HG02840 (cell line): ENCODE measurements at regions not wholly inside any gene's neighbourhood (a gene's known extent, or its start where the extent isn't known, plus 50 kb on each side); places are given as distances from the start of the nearest gene placed in this dataset.
"Not testable (repeated sequence)": the region's sequence is repeated elsewhere in the genome, so short reads cannot be mapped to it uniquely, and the experiment has no call there.

Experiments
- ATAC-seq: cut with Tn5 transposase; IDR thresholded peaks from one replicate; pipeline ENCODE4 v1.9.1; 2021; ENCODE audit warnings: mild to moderate bottlenecking, moderate library complexity, moderate number of reproducible peaks; ENCODE audit not compliant: unreplicated experiment, low FRiP score

DNA sequence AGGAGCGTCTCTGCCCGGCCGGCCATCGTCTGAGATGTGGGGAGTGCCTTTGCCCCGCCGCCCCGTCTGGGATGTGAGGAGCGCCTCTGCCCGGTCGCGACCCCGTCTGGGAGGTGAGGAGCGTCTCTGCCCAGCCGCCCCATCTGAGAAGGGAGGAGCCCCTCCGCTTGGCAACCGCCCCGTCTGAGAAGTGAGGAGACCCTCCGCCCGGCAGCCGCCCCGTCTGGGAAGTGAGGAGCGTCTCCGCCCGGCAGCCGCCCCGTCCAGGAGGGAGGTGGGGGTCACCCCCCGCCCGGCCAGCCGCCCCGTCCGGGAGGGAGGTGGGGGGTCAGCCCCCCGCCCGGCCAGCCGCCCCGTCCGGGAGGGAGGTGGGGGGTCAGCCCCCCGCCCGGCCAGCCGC is 432.7 kb downstream of the LIG4 start:
- not testable (repeated sequence) for ATAC-seq

DNA sequence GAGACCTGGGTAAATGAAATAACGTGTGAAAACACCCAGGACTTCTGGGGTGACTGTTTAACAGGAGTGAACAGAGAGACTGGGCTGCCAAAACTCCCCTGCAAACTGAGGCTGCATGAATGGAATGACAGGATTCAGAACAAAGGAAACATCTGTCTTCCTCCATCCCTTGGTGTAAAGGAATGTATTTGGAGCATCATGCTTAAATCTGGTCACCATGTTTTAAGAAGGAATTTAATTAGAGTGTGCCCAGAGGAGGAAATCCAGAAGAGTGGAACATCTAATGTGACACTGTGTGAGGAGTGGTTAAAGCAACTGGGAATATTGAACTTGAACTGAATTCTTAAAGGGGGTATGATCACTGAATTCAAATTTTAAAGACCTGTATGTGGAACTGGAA is 437.2 kb downstream of the LIG4 start:
- no peak for ATAC-seq

DNA sequence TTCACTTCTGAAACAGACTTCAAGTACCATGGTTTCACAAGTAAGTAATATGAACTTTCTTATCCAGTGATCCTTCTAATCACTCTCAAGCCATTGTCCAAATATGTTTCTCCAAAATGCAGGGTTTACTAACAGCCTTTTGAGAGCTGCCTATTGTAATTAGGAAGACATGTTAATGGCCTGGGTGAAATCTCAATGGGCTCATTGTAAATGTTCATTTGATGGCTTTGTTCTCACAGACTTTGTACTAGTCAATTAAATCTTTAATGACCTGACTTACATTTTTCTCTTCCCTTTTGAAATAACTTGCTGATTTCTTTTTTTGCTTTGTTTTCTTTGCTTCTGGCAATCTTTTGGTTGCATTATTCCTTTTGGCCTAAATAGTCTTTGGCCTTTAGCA is 444.8 kb downstream of the LIG4 start:
- ATAC-seq, result no peak

DNA sequence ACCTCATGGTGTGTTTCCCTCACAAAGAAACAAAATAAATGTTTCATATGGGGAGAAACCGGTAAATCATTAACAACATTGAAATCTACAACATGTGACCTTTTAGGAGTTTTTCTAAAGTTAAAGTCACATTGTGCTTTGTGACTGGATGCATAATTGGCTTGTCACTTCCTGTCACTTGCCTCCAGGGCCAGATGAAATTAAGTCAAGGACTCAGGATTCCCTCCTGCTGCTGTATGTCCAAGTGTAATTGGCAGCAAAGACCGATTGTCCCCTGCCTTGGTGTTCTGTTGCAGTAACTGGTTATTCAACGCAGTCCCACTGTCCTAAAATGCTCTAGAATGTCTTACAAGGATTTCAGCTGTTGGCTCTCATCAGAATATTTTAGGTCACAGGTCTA is 448.2 kb downstream of the LIG4 start:
- no peak for ATAC-seq

DNA sequence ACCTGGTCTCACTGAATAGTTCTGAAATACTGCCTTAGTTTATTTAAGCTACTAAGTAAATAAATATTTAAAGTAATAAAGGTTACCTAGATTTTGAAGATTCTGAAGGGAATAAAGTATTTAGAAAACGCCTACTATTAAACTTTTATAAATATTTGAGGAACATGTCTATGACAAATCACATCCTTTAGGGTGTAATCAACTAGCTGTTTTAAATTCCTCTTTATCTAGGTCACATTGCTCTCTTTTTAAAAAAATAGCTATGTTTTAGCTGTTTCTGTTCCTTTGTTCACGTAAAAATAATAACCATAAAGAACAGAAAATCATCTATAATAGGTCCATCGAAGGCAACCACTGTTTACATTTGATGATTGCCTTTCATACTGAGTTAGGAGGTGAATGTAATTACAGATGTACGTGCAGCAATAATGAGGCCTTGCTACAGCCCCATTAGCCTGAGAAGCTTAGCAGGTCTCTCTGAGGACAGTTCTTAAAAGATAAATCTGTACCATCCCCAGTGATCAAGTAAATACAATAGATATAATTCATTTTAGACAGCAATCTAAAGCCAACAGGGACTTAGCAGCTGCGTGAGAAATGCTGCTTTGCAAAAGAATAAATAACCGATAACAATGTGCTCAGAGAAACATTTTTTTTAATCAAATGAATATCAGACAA is 449.5 kb downstream of the LIG4 start:
- ATAC-seq, result no peak

DNA sequence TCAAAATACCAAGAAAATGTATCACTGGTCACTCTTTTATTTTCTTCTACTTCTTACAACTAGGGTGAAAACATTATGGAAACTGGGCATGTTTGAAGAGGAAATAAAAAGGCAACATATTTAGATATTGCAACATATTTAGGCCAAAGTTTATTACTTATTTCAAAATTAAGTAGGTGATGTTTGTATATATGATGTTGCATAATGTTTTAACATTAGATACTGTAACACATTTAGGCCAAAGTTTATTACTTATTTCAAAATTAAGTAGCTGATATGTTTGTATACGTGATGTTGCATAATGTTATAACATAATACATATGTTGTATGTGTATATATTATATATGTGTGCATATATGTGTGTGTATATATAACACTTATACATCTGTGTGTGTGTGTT is 451.3 kb downstream of the LIG4 start:
- no peak for ATAC-seq

DNA sequence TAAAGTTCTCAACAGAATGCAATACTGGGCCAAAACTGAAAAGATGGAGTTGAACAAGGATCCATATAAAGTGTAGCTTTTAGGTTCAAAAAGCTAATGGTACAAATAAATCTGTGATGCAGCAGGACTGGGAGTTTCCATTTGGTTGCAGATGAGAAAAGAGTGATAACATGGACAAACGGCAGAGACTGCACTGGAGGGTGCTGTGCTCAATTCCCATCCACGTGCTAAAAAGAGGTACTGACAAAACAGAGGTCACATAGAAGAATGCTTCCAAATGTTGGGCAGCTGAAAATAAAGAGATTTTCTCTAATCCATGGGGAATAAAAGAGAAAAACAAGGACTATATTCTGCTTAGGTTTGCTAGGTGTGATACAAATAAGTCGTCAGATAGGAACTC is 461.6 kb downstream of the LIG4 start:
- no peak for ATAC-seq

DNA sequence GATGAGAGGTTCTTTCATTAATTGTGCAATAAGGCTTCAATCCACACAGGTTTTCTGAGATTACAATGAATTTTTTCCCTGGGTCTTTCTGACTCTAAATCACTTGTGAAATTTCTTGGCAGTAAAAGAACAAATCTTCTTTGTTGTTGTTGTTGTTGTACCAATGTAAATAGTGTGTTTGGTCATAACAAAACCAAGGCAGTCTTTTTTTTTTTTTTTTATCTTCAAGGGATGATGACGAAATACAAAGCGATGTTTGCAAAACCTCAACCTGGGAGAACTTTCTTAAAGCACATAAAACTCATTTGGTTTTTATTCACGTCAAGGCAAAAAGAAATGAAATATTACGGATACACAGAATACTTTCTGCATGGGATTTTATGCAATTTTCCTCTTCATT is 462.0 kb downstream of the LIG4 start:
- no peak for ATAC-seq

DNA sequence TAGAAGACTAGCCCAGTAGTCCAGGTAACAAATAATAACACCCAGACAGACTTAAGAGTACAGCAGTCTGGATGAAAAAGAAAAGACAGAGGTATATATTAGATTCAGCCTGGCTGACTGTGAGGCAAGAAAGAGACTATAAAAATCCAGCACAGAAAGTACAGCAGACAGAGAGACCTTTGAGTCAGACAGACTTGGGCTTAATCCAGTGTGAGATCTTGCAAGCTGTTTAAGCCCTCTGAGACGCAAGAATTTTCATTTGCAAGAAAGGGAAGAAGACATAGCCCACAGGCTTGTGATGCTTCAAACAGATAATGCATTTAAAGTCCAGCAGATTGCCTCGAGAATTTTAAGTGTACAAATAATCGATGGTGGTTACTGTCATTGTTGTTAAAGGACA is 471.4 kb downstream of the LIG4 start:
- ATAC-seq, result no peak

DNA sequence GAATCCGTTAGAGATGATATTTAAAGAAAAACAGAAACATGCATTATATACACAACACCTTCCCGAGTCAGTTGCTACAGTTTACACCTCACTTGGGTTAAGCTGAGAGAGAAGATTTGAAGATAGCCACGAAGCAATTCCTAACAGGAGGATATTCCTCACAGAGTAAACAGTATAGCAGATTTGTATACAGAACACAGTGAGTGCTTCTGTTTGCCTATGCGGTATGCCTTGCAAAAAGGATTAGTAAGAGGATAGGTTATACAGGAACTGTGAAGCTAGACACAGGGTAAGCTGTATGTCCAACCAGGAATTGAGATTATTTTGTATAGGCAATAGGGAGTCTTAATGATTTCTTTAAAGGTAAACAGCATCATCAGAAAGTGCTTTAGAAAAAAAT is 471.8 kb downstream of the LIG4 start:
- ATAC-seq, result no peak

DNA sequence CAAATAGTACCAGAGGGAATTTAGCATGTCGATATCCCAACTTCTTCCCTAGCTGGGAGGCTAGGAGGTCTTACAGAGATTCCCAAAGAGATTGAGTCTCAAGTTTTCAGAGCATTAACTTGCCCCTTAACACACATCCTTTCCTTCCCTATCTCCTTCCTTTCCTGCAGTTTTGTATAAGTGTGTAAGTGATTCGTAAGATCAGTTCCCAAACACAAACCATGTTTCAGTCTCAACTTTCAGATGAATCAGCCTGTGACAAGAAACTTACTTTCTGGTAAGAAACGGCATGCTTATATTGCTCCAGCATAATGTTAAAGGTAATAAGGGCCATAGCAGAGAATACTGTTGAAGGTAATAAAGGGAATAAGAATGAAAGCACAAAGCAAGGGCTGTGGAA is 472.2 kb downstream of the LIG4 start:
- no peak for ATAC-seq

DNA sequence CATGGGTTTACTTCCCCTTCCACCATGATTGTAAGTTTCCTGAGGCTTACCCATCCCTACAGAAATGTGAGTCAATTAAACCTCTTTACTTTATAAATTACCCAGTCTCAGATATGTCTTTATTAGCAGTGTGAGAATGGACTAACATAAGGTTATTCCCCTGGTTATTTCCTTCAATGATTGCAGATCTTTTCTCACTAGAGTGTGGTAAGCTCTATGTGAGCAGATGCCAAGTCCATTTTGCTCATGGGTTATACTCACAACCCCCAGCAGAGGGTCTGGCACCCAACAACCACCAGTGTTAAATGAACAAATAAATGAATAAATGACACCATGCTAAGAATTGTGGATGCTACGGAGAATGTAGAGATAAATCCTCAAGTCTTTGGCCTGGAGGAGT is 472.8 kb downstream of the LIG4 start:
- no peak for ATAC-seq

DNA sequence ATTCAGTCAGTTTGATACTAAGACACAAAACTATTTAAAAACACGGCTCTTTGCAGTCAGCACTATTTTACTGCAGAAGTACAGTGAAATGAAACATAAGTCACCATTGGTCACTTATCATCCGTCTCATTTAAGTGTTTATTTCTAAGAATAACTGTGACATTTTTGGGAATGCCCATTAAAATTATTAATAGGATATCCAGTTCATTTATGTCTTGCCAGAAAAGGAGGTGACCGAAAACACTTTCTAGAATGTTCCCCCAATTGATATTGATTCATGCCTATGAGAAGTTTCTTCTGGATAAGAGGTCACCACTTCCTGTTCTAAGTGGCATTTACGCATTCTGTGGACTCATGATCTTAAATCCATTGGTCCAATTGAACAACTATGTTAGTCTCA is 477.3 kb downstream of the LIG4 start:
- ATAC-seq, result no peak

DNA sequence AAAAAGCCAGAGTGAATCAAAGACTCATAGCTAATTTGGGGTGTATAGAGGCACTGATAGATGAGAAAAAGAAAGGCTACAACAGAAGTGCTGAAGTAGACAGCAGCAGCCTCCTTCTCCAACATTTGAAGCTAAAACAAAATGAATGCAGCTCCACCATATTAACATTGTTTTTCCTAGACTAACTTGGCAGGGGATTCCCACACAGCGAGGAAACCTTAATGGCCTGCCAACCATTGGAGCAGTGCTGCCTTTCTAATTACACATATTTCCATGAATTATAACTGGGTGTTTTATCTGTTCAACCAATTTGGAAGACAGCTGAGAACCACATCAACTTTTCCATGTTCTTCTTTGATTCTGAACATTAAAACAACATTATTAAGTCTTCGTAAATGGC is 478.6 kb downstream of the LIG4 start:
- ATAC-seq, result no peak

DNA sequence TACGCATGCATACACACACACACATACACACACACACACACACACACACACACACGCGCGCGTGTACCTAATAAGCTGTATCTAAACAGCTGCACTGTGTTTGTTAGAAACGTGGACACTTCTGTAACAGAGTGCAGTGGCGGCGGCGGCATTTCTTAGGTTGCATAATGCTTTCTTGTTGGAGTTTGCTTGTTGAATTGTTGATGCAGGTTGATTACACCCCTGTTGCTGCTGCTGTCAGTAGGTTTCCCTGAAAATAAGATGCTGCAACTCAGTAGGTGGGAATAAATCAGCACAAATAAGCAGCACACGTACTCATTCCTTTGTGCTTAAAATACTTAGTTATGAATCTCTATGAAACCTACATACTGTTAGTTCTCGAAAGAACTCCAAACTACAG is 479.2 kb downstream of the LIG4 start:
- ATAC-seq, result no peak

DNA sequence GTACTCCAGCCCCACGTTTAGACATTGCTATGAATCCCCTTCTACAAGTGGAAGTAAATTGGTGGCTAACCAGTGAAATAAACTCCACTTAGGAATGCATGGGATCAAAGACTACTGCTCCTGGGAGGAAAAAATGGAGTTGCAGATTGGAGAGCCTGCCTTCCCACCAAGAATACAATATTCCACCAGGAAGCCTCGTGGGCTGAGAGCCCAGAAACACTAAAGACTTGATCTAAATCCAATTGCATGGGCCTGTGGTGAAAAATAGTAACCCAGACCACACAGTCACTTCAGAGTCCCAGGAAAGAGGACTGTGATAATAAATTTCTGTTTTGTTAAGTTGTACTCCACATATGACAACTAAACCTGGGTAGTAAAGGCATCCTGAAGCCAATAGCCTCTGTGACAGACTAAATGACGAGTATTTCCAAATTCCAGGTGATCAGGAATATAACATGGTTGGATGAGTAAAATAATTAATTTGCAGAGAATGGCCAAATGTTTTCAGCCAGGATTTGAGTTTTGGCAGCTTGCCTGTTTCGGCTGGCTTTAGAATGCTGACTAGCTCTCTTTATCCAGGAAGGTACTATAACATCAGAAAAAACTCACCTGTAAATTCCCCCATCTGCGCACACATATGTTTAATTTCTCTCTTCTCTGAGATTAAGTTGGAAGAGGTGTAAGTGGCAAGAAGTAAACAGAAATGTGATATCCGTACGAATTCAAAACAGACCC is 480.3 kb downstream of the LIG4 start:
- ATAC-seq, result no peak

DNA sequence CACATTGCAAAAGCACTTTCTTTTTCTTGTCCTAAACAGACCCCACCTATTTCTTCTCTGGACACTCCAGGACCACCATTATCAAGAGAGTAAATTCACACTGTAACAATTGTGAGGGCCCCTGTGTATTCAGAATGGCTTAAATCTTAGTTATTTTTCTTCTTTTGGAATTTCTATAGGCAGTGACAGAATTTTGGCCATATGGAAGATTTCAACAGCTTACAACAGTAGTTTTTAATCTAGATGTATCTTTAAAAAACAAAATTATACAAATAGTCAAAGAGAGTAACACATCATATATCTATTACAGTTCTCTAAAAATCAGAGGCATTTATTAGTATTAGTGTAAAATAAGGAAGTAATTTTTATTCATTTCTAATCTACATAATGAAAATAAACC is 482.1 kb downstream of the LIG4 start:
- ATAC-seq, result no peak

DNA sequence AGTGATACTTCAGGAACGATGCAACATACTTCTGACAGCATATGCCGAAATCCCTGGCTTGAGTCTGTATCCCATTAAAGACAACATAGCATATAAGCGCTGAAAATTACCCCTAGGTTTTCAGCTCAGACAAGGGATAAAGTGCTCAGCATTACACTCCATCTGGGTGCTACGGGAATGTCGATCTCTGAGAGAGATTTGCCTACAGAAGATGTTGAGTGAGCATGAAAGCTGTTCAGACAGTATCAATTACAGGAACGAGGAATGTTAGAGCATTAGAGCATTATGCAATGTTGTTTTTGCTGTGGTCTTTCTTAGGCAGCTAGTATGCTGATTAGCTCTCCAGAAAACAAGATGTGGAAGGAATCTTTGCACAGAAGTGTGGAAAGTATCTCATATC is 484.5 kb downstream of the LIG4 start:
- ATAC-seq, result no peak

DNA sequence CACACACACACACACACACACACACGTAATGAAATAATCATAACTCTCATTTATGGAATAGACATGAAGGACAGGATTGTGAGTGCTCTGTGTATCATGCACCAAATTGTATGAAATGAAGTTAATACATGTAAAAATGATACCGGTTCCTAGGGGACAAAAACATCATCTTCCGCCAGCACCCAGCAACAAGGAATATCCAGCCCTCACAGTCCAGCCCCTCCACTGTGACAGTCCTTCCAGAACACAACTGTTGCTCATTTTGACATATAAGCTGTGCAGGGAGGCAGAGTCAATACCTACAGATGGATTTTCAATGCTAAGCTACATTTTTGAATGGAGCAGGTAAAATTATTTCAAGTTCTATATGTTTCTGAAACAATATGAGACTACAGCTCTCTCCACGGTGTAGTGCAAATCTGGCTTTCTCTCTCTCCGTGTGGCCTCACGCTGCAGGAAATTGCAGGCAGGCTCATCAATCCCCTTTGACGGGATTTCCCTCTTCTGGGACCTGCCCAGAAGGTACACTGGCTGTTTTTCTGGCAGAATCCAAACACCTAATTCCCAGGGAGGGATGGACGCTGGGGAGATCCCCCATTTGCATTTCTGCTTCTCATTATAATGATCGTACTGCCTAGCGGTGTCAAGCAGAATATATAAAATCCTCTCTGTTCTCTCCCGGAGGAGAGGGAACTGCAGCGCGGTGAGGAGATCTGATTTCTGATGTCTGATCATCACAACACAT is 494.0 kb downstream of the LIG4 start:
- ATAC-seq, result no peak

DNA sequence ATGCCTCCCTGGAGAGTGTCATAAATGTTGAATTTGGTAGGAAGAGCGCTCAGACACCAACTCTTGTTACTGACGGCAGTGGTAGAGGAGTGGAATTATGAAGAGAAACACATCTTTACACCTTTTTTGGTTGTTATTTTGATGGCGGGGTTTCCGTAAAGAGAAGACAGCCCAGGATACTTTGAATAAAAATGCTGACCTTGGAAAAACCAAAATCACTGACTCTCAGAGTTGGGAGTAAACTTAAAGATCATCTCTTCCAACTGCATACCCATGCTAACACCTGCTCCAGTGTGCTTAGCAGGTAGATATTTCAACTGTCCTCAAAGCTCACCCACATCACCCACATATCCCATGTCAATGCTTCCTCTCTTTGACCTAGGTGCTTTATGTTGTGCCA is 498.6 kb downstream of the LIG4 start:
- ATAC-seq, result no peak

DNA sequence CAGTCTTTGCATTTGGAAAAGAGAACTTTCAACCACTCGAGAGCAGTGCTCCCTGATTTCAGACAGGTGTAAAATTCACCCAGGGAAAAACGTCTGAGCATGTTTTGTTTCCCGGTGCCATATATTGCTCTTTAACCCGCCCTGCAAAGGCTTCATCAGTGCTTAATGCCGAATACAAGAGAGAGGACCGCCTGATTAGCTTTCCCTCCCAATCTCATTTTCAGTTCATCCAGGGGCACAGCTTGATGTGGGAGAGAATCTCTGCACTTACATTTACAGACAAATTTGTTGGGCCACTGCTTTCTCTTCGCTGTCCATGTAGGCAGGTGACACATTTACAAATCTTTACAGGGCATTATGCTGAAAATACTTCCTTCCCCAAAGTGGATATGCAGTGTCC is 499.1 kb downstream of the LIG4 start:
- no peak for ATAC-seq

DNA sequence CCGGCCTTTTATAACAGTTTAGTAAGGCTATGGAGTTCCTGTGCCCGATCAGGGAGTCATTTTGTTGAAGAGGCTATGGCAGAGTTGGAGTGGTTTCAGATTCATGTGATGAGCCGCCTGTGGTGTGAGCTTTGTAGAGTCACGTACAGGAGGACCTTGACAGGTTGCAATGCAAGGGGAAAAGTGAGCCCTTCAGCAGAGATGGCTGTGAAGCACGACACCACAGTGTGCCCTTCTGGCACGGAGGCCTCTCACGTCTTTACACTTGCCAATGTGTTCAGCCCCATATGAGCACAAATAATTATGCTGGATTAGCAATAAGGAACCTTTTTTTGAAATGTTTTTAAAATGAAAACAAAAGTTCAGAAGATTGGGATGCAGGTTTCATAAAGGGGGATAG is 499.8 kb downstream of the LIG4 start:
- ATAC-seq, result no peak
